ENCODE measurements at regions not wholly inside any gene's neighbourhood (a gene's known extent, or its start where the extent isn't known, plus 50 kb on each side); places are given as distances from the start of the nearest gene placed in this dataset.

GRCh38 chr13:63942372-63942771 lies 2526.7 kb upstream of the PCDH20 start:
- no peak for TF ChIP-seq ESRRG (CRISPR knock-in tag; IDR thresholded peaks at IDR 0.05)
- TF ChIP-seq RARB (CRISPR knock-in tag; IDR thresholded peaks at IDR 0.05), result no peak
